ENCODE measurements at regions not wholly inside any gene's neighbourhood (a gene's known extent, or its start where the extent isn't known, plus 50 kb on each side); places are given as distances from the start of the nearest gene placed in this dataset.

- Histone ChIP-seq H3K27me3 (ENCODE audit: control insufficient read depth in 1 of 2, insufficient read depth in 1 of 2, low read length in 2 of 2) (no peaks in the 10 kb centered on the region), H2BK12ac (ENCODE audit: low read length in 2 of 2) (no peak overlapping the region), H4K91ac (ENCODE audit: low read length) (no peak overlapping the region), H3K9me3 (ENCODE audit: control insufficient read depth, low read length) (peaks cover 8% of the 10 kb centered on the region), H3K4me1 (ENCODE audit: control insufficient read depth, insufficient read depth, low read depth, low read length) (no peaks in the 10 kb centered on the region), H2AK5ac (ENCODE audit: low read length, severe bottlenecking) (no peak overlapping the region), H3K4me2 (ENCODE audit: low read length, poor library complexity, severe bottlenecking) (no peak overlapping the region), H3K23ac (ENCODE audit: low read length in 2 of 2) (no peak overlapping the region), H3K14ac (ENCODE audit: low read length in 2 of 2) (no peak overlapping the region), H3K27ac (ENCODE audit: low read length, poor library complexity, severe bottlenecking) (no peak overlapping the region), H2AFZ (ENCODE audit: low read depth, low read length) (no peak overlapping the region), H3K18ac (ENCODE audit: low read depth in 1 of 2, low read length in 2 of 2) (no peak overlapping the region), H2BK5ac (ENCODE audit: low read depth, low read length, poor library complexity, severe bottlenecking) (no peak overlapping the region), H3K9ac (ENCODE audit: low read length) (no peak overlapping the region), H2BK120ac (ENCODE audit: low read depth, low read length) (no peak overlapping the region), H3K4ac (ENCODE audit: low read depth in 1 of 2, low read length in 2 of 2) (no peak overlapping the region), H2BK15ac (ENCODE audit: low read depth, poor library complexity, severe bottlenecking) (no peak overlapping the region), H3K79me1 (replicated peaks; ENCODE audit: low read length, poor library complexity, severe bottlenecking) (no peaks in the 10 kb centered on the region), H3K36me3 (ENCODE audit: control insufficient read depth in 1 of 2, insufficient read depth in 2 of 2, low read depth in 1 of 2, low read length in 2 of 2) (no peaks in the 10 kb centered on the region), H4K8ac (ENCODE audit: low read length) (no peak overlapping the region), H3K4me3 (ENCODE audit: insufficient read depth in 1 of 2, low read depth in 1 of 2, low read length in 2 of 2) (no peak overlapping the region)
- 51% methylated on average over 3 of the region's 3 CpGs for WGBS
- DNase-seq: no peak
Observed at GRCh38 chr2:118732432-118732831, 115.0 kb downstream of the EN1 start.

- H3K27me3 ChIP-seq (ENCODE audit: control insufficient read depth in 1 of 2, insufficient read depth in 1 of 2, low read length in 2 of 2): no peaks in the 10 kb centered on the region
- H2BK120ac ChIP-seq (ENCODE audit: low read depth, low read length): no peak overlapping the region
- H3K23ac ChIP-seq (ENCODE audit: low read length in 2 of 2): no peak overlapping the region
- H3K4me2 ChIP-seq (ENCODE audit: low read length, poor library complexity, severe bottlenecking): no peak overlapping the region
- no peak overlapping the region for H4K91ac ChIP-seq (ENCODE audit: low read length)
- H3K36me3 ChIP-seq (ENCODE audit: control insufficient read depth in 1 of 2, insufficient read depth in 2 of 2, low read depth in 1 of 2, low read length in 2 of 2): no peaks in the 10 kb centered on the region
- H3K27ac ChIP-seq (ENCODE audit: low read length, poor library complexity, severe bottlenecking): no peak overlapping the region
- H2BK5ac ChIP-seq (ENCODE audit: low read depth, low read length, poor library complexity, severe bottlenecking): no peak overlapping the region
- H3K14ac ChIP-seq (ENCODE audit: low read length in 2 of 2): no peak overlapping the region
- WGBS: 88% methylated on average over 1 of the region's 1 CpG
- H3K4me3 ChIP-seq (ENCODE audit: insufficient read depth in 1 of 2, low read depth in 1 of 2, low read length in 2 of 2): no peak overlapping the region
- H2BK15ac ChIP-seq (ENCODE audit: low read depth, poor library complexity, severe bottlenecking): no peak overlapping the region
- peaks cover 13% of the 10 kb centered on the region for H3K9me3 ChIP-seq (ENCODE audit: control insufficient read depth, low read length)
- H2BK12ac ChIP-seq (ENCODE audit: low read length in 2 of 2): no peak overlapping the region
- H2AK5ac ChIP-seq (ENCODE audit: low read length, severe bottlenecking): no peak overlapping the region
- no peaks in the 10 kb centered on the region for H3K79me1 ChIP-seq (replicated peaks; ENCODE audit: low read length, poor library complexity, severe bottlenecking)
- no peak overlapping the region for H4K8ac ChIP-seq (ENCODE audit: low read length)
- no peak for DNase-seq
- H3K4ac ChIP-seq (ENCODE audit: low read depth in 1 of 2, low read length in 2 of 2): no peak overlapping the region
- H3K4me1 ChIP-seq (ENCODE audit: control insufficient read depth, insufficient read depth, low read depth, low read length): no peaks in the 10 kb centered on the region
- H2AFZ ChIP-seq (ENCODE audit: low read depth, low read length): no peak overlapping the region
- H3K18ac ChIP-seq (ENCODE audit: low read depth in 1 of 2, low read length in 2 of 2): no peak overlapping the region
- H3K9ac ChIP-seq (ENCODE audit: low read length): no peak overlapping the region
Observed at GRCh38 chr2:118731413-118731812, 116.0 kb downstream of the EN1 start.

- Histone ChIP-seq H3K27ac (ENCODE audit: low read length, poor library complexity, severe bottlenecking) (no peak overlapping the region), H2BK120ac (ENCODE audit: low read depth, low read length) (no peak overlapping the region), H3K79me1 (replicated peaks; ENCODE audit: low read length, poor library complexity, severe bottlenecking) (no peaks in the 10 kb centered on the region), H3K4me2 (ENCODE audit: low read length, poor library complexity, severe bottlenecking) (no peak overlapping the region), H3K4ac (ENCODE audit: low read depth in 1 of 2, low read length in 2 of 2) (no peak overlapping the region), H2BK5ac (ENCODE audit: low read depth, low read length, poor library complexity, severe bottlenecking) (no peak overlapping the region), H4K8ac (ENCODE audit: low read length) (no peak overlapping the region), H2AFZ (ENCODE audit: low read depth, low read length) (no peak overlapping the region), H3K14ac (ENCODE audit: low read length in 2 of 2) (no peak overlapping the region), H2AK5ac (ENCODE audit: low read length, severe bottlenecking) (no peak overlapping the region), H3K27me3 (ENCODE audit: control insufficient read depth in 1 of 2, insufficient read depth in 1 of 2, low read length in 2 of 2) (no peaks in the 10 kb centered on the region), H2BK12ac (ENCODE audit: low read length in 2 of 2) (no peak overlapping the region), H3K23ac (ENCODE audit: low read length in 2 of 2) (no peak overlapping the region), H2BK15ac (ENCODE audit: low read depth, poor library complexity, severe bottlenecking) (no peak overlapping the region), H3K36me3 (ENCODE audit: control insufficient read depth in 1 of 2, insufficient read depth in 2 of 2, low read depth in 1 of 2, low read length in 2 of 2) (no peaks in the 10 kb centered on the region), H3K4me1 (ENCODE audit: control insufficient read depth, insufficient read depth, low read depth, low read length) (no peaks in the 10 kb centered on the region), H3K9me3 (ENCODE audit: control insufficient read depth, low read length) (peaks cover 13% of the 10 kb centered on the region), H3K18ac (ENCODE audit: low read depth in 1 of 2, low read length in 2 of 2) (no peak overlapping the region), H3K4me3 (ENCODE audit: insufficient read depth in 1 of 2, low read depth in 1 of 2, low read length in 2 of 2) (no peak overlapping the region), H3K9ac (ENCODE audit: low read length) (no peak overlapping the region), H4K91ac (ENCODE audit: low read length) (no peak overlapping the region)
- no peak for DNase-seq
- 44% methylated on average over 2 of the region's 3 CpGs for WGBS
Observed at GRCh38 chr2:118730405-118730804, 117.0 kb downstream of the EN1 start.

GRCh38 chr2:118729760-118730159 lies 117.7 kb downstream of the EN1 start:
- H3K9ac ChIP-seq (ENCODE audit: low read length): no peak overlapping the region
- H2AFZ ChIP-seq (ENCODE audit: low read depth, low read length): no peak overlapping the region
- H2BK5ac ChIP-seq (ENCODE audit: low read depth, low read length, poor library complexity, severe bottlenecking): no peak overlapping the region
- H3K23ac ChIP-seq (ENCODE audit: low read length in 2 of 2): no peak overlapping the region
- DNase-seq: no peak
- H3K27me3 ChIP-seq (ENCODE audit: control insufficient read depth in 1 of 2, insufficient read depth in 1 of 2, low read length in 2 of 2): no peaks in the 10 kb centered on the region
- H3K4ac ChIP-seq (ENCODE audit: low read depth in 1 of 2, low read length in 2 of 2): no peak overlapping the region
- H3K4me1 ChIP-seq (ENCODE audit: control insufficient read depth, insufficient read depth, low read depth, low read length): no peaks in the 10 kb centered on the region
- no peak overlapping the region for H2AK5ac ChIP-seq (ENCODE audit: low read length, severe bottlenecking)
- no peak overlapping the region for H3K27ac ChIP-seq (ENCODE audit: low read length, poor library complexity, severe bottlenecking)
- H3K36me3 ChIP-seq (ENCODE audit: control insufficient read depth in 1 of 2, insufficient read depth in 2 of 2, low read depth in 1 of 2, low read length in 2 of 2): no peaks in the 10 kb centered on the region
- no peaks in the 10 kb centered on the region for H3K79me1 ChIP-seq (replicated peaks; ENCODE audit: low read length, poor library complexity, severe bottlenecking)
- no peak overlapping the region for H3K14ac ChIP-seq (ENCODE audit: low read length in 2 of 2)
- no peak overlapping the region for H2BK15ac ChIP-seq (ENCODE audit: low read depth, poor library complexity, severe bottlenecking)
- H3K18ac ChIP-seq (ENCODE audit: low read depth in 1 of 2, low read length in 2 of 2): no peak overlapping the region
- no peak overlapping the region for H3K4me2 ChIP-seq (ENCODE audit: low read length, poor library complexity, severe bottlenecking)
- peaks cover 13% of the 10 kb centered on the region for H3K9me3 ChIP-seq (ENCODE audit: control insufficient read depth, low read length)
- no peak overlapping the region for H3K4me3 ChIP-seq (ENCODE audit: insufficient read depth in 1 of 2, low read depth in 1 of 2, low read length in 2 of 2)
- no peak overlapping the region for H4K91ac ChIP-seq (ENCODE audit: low read length)
- no peak overlapping the region for H4K8ac ChIP-seq (ENCODE audit: low read length)
- H2BK120ac ChIP-seq (ENCODE audit: low read depth, low read length): no peak overlapping the region
- 44% methylated on average over 1 of the region's 1 CpG for WGBS
- no peak overlapping the region for H2BK12ac ChIP-seq (ENCODE audit: low read length in 2 of 2)
